Stimulated activated CD4-positive, alpha-beta T cell treated with anti-CD3 and anti-CD28 coated beads, Interleukin-15, amount 100 ng/mL, for 24 hours (primary cell): ENCODE measurements at regions not wholly inside any gene's neighbourhood (a gene's known extent, or its start where the extent isn't known, plus 50 kb on each side); places are given as distances from the start of the nearest gene placed in this dataset.
"Not testable (repeated sequence)": the region's sequence is repeated elsewhere in the genome, so short reads cannot be mapped to it uniquely, and the experiment has no call there.

ENCODE experiments used
- DNase-seq: peaks from one replicate; pipeline ENCODE4 v3.0.0-alpha.2; 2020

DNA sequence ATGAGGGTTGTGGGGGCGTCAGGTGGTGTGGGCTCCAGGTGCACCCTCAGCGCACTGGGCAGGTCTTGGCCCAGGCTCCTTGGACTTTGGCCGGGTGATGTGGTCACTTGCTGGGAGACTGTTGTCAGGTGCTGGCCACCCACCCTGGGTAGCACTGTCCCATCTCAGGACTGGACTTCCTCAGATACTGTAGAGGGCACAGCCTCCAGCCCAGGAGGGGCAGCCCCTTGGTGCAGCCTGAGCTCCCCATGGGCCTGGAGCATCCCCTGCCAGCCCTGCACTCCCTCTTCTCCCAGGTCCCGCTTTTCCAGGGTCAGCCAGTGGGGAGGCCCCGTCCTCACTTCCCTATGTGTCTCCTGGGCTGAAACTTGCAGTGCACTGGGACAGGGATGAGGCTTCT, 592.3 kb downstream of the CWH43 start:
- DNase-seq, result not testable (repeated sequence)

DNA sequence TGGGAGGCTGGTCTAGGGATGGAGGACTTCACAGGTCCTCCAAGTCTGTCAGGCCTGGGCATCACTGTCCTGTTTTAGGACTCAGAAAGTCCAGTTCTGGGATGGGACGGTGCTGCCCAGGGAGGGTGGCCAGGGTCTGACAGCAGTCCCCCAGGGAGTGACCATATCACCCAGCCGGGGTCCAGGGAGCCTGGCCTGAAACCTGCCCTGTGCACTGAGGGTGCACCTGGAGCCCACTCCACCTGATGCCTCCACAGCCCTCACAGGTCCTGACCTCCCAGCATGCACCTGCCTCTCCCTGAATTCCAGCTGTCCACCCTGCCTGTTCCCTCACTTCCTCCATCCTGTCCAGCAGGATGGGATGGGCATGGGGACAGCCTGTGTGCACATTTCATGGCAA, 592.8 kb downstream of the CWH43 start:
- DNase-seq, result not testable (repeated sequence)

DNA sequence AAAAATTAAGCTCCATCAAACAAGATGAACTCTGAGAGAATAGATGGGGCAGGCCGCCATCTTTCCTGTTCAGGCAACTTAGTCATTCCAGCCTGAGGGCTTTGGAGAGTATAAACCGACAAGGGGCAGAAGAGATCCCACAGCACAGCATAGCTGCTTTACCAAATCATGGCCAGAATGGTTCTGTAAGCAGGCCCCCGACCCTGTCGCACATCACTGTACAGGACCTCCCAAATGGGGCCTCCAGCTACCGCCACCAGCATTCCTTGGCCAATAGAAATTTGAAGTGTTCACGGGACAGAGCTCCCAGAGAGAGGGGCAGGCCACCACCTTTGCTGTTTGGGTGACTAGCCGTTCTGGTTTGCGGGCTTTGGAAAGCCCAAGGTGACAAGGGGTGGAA, 594.1 kb downstream of the CWH43 start:
- DNase-seq, result not testable (repeated sequence)

DNA sequence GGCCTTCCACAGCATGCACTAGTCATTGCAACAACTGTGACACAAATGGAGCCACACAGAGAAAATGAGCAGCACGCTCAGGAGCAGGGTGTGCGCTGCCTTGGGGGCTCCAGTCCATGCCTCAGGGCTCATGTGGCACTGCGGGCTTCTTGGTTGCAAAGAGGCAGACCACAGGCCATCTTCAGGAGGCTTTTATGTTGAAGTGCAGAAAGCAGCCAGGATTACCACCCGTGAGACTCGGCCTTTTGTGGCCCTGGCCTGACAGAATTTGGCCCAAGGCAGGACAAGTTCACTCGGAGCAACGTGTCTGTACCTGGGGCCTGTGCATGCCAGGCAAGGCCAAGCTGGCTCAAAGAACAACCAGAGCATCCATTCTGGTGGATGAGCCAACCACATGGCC, 602.3 kb downstream of the CWH43 start:
- not testable (repeated sequence) for DNase-seq

- not testable (repeated sequence) for DNase-seq
Observed at GRCh38 chr4:49618436-49618835, 632.4 kb downstream of the CWH43 start.

- DNase-seq, result not testable (repeated sequence)
Observed at GRCh38 chr4:49626478-49626877, 640.4 kb downstream of the CWH43 start.
